Muscle layer of colon (tissue), 2 donors: ENCODE measurements at regions not wholly inside any gene's neighbourhood (a gene's known extent, or its start where the extent isn't known, plus 50 kb on each side); places are given as distances from the start of the nearest gene placed in this dataset.

Experiments used
- H3K27ac ChIP-seq: one replicate; pipeline ENCODE4 v1.7.0; 2013; ENCODE audit warnings: low read depth, mild to moderate bottlenecking, low read length, moderate library complexity
- H3K27me3 ChIP-seq, 2 donors: one replicate each; pipeline ENCODE4 v1.7.0; 2013; ENCODE audit warnings: low read length in 2 of 2, mild to moderate bottlenecking in 2 of 2; ENCODE audit not compliant: insufficient read depth in 2 of 2, control insufficient read depth in 1 of 2
- H3K36me3 ChIP-seq: one replicate; pipeline ENCODE4 v1.7.0; 2013; ENCODE audit warnings: mild to moderate bottlenecking, low read length; ENCODE audit not compliant: insufficient read depth
- H3K4me1 ChIP-seq: one replicate; pipeline ENCODE4 v1.7.0; 2013; ENCODE audit warnings: mild to moderate bottlenecking, low read length; ENCODE audit not compliant: insufficient read depth
- H3K4me3 ChIP-seq, 2 donors: one replicate each; pipeline ENCODE4 v1.7.0; 2013; ENCODE audit warnings: low read length in 2 of 2, low read depth in 1 of 2, mild to moderate bottlenecking in 1 of 2, moderate library complexity in 1 of 2
- H3K9ac ChIP-seq: one replicate; pipeline ENCODE4 v1.7.0; 2013; ENCODE audit warnings: low read length
- H3K9me3 ChIP-seq: one replicate; pipeline ENCODE4 v1.7.0; 2013; ENCODE audit warnings: mild to moderate bottlenecking, low read length
- donor health status: abdominal sarcoma.
- donor health status: Adenocarcinoma of cecum.

GRCh38 chr11:127451861-127452260 lies 451.3 kb upstream of the KIRREL3 start:
- Histone ChIP-seq H3K9ac (no peak overlapping the region), H3K27ac (no peak overlapping the region), H3K4me3 (no peak overlapping the region), H3K9me3 (no peaks in the 10 kb centered on the region), H3K36me3 (no peaks in the 10 kb centered on the region), H3K27me3 (no peaks in the 10 kb centered on the region), H3K4me1 (no peaks in the 10 kb centered on the region)

GRCh38 chr11:127448101-127448500 lies 447.5 kb upstream of the KIRREL3 start:
- Histone ChIP-seq H3K27me3 (no peaks in the 10 kb centered on the region), H3K36me3 (no peaks in the 10 kb centered on the region), H3K4me3 (no peak overlapping the region), H3K9me3 (no peaks in the 10 kb centered on the region), H3K9ac (no peak overlapping the region), H3K4me1 (no peaks in the 10 kb centered on the region), H3K27ac (no peak overlapping the region)

- no peaks in the 10 kb centered on the region for H3K9me3 ChIP-seq
- no peak overlapping the region for H3K27ac ChIP-seq
- H3K4me3 ChIP-seq = no peak overlapping the region
- no peaks in the 10 kb centered on the region for H3K36me3 ChIP-seq
- H3K4me1 ChIP-seq = no peaks in the 10 kb centered on the region
- H3K27me3 ChIP-seq = no peaks in the 10 kb centered on the region
- H3K9ac ChIP-seq = no peak overlapping the region
Measured at GRCh38 chr11:127445476-127445875, 444.9 kb upstream of the KIRREL3 start.

DNA sequence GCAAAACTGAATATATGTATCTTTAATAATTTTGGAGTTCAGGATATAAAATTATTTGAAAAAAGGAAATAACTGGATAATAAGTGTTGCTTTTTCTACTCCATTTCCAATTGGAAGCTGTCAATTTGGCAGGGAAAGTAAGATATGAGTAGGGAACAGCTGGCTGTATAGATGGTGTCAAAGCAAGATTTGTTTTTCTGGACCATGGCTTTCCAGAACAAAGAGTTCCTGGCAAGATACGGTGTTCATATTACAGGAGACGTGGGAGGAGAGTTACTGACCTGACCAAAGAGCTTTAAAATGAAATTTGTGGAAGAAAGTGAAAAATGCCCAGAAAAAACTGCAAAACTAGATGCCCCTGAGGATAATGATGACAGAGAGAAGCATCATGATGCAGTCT lies 442.7 kb upstream of the KIRREL3 start:
- no peaks in the 10 kb centered on the region for H3K9me3 ChIP-seq

DNA sequence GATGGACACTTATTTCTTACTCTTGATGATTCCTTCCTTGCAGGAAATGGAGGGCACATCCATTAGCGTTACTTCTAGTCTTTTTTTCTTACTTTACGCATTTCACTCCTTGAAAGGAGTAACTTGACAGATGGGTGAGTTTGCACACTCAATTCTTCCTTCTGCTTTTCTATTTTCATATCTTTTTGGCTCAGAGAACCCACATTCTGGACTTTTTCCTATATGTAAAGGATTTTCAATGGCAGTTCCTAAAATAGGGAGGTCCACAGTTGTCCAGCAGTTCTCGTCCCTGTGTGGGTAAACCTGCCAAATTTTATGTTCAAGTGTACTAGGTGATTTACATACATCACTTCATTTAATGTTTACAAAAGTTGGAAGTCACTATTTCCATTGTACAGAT lies 440.0 kb upstream of the KIRREL3 start:
- no peaks in the 10 kb centered on the region for H3K9me3 ChIP-seq
- H3K4me3 ChIP-seq = no peak overlapping the region
- H3K27ac ChIP-seq = no peak overlapping the region
- H3K36me3 ChIP-seq = no peaks in the 10 kb centered on the region
- H3K4me1 ChIP-seq = no peaks in the 10 kb centered on the region
- no peak overlapping the region for H3K9ac ChIP-seq
- H3K27me3 ChIP-seq = no peaks in the 10 kb centered on the region

More for the DNA sequence above, 442.7 kb upstream of the KIRREL3 start:
- Histone ChIP-seq H3K27ac (no peak overlapping the region), H3K4me3 (no peak overlapping the region), H3K27me3 (no peaks in the 10 kb centered on the region), H3K9ac (no peak overlapping the region), H3K4me1 (no peaks in the 10 kb centered on the region), H3K36me3 (no peaks in the 10 kb centered on the region)

GRCh38 chr11:127425281-127425680 lies 424.7 kb upstream of the KIRREL3 start:
- Histone ChIP-seq H3K9me3 (no peaks in the 10 kb centered on the region), H3K9ac (no peak overlapping the region), H3K27me3 (no peaks in the 10 kb centered on the region), H3K4me1 (no peaks in the 10 kb centered on the region), H3K27ac (no peak overlapping the region), H3K4me3 (no peak overlapping the region), H3K36me3 (no peaks in the 10 kb centered on the region)

- Histone ChIP-seq H3K27ac (no peak overlapping the region), H3K4me1 (no peaks in the 10 kb centered on the region), H3K9me3 (no peaks in the 10 kb centered on the region), H3K9ac (no peak overlapping the region), H3K27me3 (no peaks in the 10 kb centered on the region), H3K4me3 (no peak overlapping the region), H3K36me3 (no peaks in the 10 kb centered on the region)
Measured at GRCh38 chr11:127424661-127425060, 424.1 kb upstream of the KIRREL3 start.

- H3K9ac ChIP-seq = no peak overlapping the region
- H3K27me3 ChIP-seq = no peaks in the 10 kb centered on the region
- no peak overlapping the region for H3K27ac ChIP-seq
- no peaks in the 10 kb centered on the region for H3K4me1 ChIP-seq
- no peaks in the 10 kb centered on the region for H3K36me3 ChIP-seq
- no peak overlapping the region for H3K4me3 ChIP-seq
- no peaks in the 10 kb centered on the region for H3K9me3 ChIP-seq
Measured at GRCh38 chr11:127420139-127420538, 419.6 kb upstream of the KIRREL3 start.

DNA sequence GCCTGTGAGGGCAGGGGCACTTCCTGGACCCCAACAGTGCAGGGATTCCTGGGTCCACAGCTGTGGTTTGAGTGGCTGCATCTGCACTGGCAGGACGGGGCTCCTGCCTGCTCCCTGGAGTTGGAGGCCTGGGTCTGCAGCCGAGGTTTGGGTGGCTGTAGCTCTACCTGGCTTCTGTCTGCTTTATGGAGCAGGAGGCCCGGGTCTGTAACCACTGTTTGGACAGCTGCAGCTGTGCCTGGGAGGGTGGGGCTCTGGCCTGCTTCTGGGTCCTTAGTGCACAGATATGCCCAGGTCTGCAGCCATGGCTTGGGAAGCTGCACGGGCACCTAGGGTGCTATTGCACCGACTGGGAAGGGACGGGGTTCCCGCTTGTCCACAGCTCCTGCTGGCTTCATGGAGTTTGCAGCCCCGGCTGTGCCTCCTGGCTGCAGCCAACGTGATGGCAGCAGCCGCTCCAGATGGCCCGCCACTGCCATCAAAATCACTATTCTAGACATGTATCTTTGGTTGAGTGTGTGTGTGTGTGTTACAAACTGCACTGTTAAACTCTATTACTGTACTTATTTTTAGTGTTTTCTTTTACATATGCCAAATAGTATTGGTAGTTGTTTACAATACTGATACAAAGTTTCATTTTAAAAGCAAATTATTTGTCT lies 412.3 kb upstream of the KIRREL3 start:
- Histone ChIP-seq H3K36me3 (no peaks in the 10 kb centered on the region), H3K27ac (no peak overlapping the region), H3K4me3 (no peak overlapping the region), H3K9ac (no peak overlapping the region), H3K4me1 (no peaks in the 10 kb centered on the region), H3K9me3 (no peaks in the 10 kb centered on the region), H3K27me3 (no peaks in the 10 kb centered on the region)

- Histone ChIP-seq H3K4me1 (no peaks in the 10 kb centered on the region), H3K9ac (no peak overlapping the region), H3K27ac (no peak overlapping the region), H3K27me3 (no peaks in the 10 kb centered on the region), H3K36me3 (no peaks in the 10 kb centered on the region), H3K9me3 (no peaks in the 10 kb centered on the region), H3K4me3 (no peak overlapping the region)
Measured at GRCh38 chr11:127412234-127412633, 411.7 kb upstream of the KIRREL3 start.

DNA sequence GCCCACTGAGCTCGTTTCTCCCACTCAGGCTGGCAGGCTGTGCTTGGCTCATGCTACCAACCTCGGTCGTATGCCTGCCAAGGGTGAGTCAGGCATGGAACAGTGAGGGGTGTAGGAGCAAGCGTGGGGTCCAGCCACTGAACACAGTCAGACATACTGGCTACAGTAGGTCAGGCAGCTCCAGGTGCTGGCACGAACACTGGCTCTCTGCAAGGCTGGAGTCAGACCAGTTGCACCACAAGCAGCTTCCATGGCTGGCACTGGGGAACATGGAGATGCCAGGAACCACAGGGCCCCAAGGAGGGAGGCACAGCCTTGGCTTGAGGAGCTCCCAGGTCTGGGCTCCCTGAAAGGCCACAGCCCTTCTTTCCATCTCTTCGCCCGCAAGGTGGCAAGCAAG lies 410.7 kb upstream of the KIRREL3 start:
- no peaks in the 10 kb centered on the region for H3K27me3 ChIP-seq
- no peaks in the 10 kb centered on the region for H3K4me1 ChIP-seq
- H3K9ac ChIP-seq = no peak overlapping the region
- no peak overlapping the region for H3K4me3 ChIP-seq
- H3K36me3 ChIP-seq = no peaks in the 10 kb centered on the region
- no peaks in the 10 kb centered on the region for H3K9me3 ChIP-seq
- no peak overlapping the region for H3K27ac ChIP-seq

- no peak overlapping the region for H3K27ac ChIP-seq
- no peak overlapping the region for H3K9ac ChIP-seq
- H3K27me3 ChIP-seq = no peaks in the 10 kb centered on the region
- no peak overlapping the region for H3K4me3 ChIP-seq
- no peaks in the 10 kb centered on the region for H3K9me3 ChIP-seq
- no peaks in the 10 kb centered on the region for H3K36me3 ChIP-seq
- no peaks in the 10 kb centered on the region for H3K4me1 ChIP-seq
Measured at GRCh38 chr11:127395034-127395433, 394.5 kb upstream of the KIRREL3 start.
